Peyer's patch (tissue), 4 donors: ENCODE measurements at regions not wholly inside any gene's neighbourhood (a gene's known extent, or its start where the extent isn't known, plus 50 kb on each side); places are given as distances from the start of the nearest gene placed in this dataset.

ENCODE experiments used
- DNase-seq, 3 donors: peaks; one replicate each; pipeline ENCODE4 v3.0.0-alpha.2; 2017 to 2019
- H3K27ac ChIP-seq, 4 donors: fragments of 200-600 bp; sonication (generic); one replicate each; pipeline ENCODE4 v1.5.1; 2016 to 2019
- H3K27me3 ChIP-seq, 2 donors: fragments of 200-600 bp; sonication (generic); one replicate each; pipeline ENCODE4 v1.5.1; 2019
- H3K36me3 ChIP-seq, 3 donors: fragments of 200-600 bp; sonication (generic); one replicate each; pipeline ENCODE4 v1.5.1; 2016 to 2019
- H3K4me1 ChIP-seq, 4 donors: fragments of 200-600 bp; sonication (generic); one replicate each; pipeline ENCODE4 v1.5.1; 2016 to 2019
- H3K4me3 ChIP-seq, 4 donors: fragments of 200-600 bp; sonication (generic); 1 replicate in 3 of 4; 2 replicates in 1 of 4; pipeline ENCODE4 v1.5.1; 2016 to 2019; ENCODE audit warnings: mild to moderate bottlenecking in 1 of 4
- H3K9me3 ChIP-seq, 4 donors: fragments of 200-600 bp; sonication (generic); one replicate each; pipeline ENCODE4 v1.5.1; 2016 to 2019; ENCODE audit warnings: mild to moderate bottlenecking in 1 of 4
- CTCF ChIP-seq, 6 experiments: fragments of 450-650 bp in 4 of 6; fragments of 200-600 bp in 2 of 6; sonication (generic) in 1 of 6; IDR thresholded peaks; one replicate each; pipeline ENCODE4 v1.5.1; 2017 to 2019; ENCODE audit warnings: antibody characterized with exemption in 6 of 6, mild to moderate bottlenecking in 3 of 6, moderate library complexity in 1 of 6
- POLR2A ChIP-seq, 2 donors: fragments of 450-650 bp; IDR thresholded peaks; one replicate each; pipeline ENCODE4 v1.5.1; 2017; ENCODE audit warnings: antibody characterized with exemption in 2 of 2, mild to moderate bottlenecking in 2 of 2, moderate library complexity in 2 of 2

GRCh38 chr10:90579602-90580242 is 278.1 kb downstream of the HTR7 start:
- no peak overlapping the region for H3K4me3 ChIP-seq

GRCh38 chr10:90583416-90583815 is 274.4 kb downstream of the HTR7 start:
- no peak for DNase-seq
- Histone ChIP-seq H3K27ac (no peak overlapping the region), H3K9me3 (no peaks in the 10 kb centered on the region), H3K27me3 (no peaks in the 10 kb centered on the region), H3K4me1 (no peaks in the 10 kb centered on the region), H3K4me3 (no peak overlapping the region), H3K36me3 (no peaks in the 10 kb centered on the region)
- TF ChIP-seq POLR2A (IDR thresholded peaks at IDR 0.05) (no peak), CTCF (IDR thresholded peaks at IDR 0.05) (no peak)

More at GRCh38 chr10:90579602-90580242, 278.1 kb downstream of the HTR7 start:
- Histone ChIP-seq H3K4me1 (no peaks in the 10 kb centered on the region), H3K27ac (no peak overlapping the region), H3K9me3 (no peaks in the 10 kb centered on the region), H3K36me3 (no peaks in the 10 kb centered on the region), H3K27me3 (no peaks in the 10 kb centered on the region)
- no peak for DNase-seq
- TF ChIP-seq POLR2A (IDR thresholded peaks at IDR 0.05), result no peak
- TF ChIP-seq CTCF (IDR thresholded peaks at IDR 0.05), result no peak

- H3K4me1 ChIP-seq, result no peaks in the 10 kb centered on the region
- H3K9me3 ChIP-seq, result no peaks in the 10 kb centered on the region
- no peaks in the 10 kb centered on the region for H3K36me3 ChIP-seq
- no peak for DNase-seq
- no peaks in the 10 kb centered on the region for H3K27me3 ChIP-seq
- no peak for TF ChIP-seq POLR2A (IDR thresholded peaks at IDR 0.05)
- TF ChIP-seq CTCF (IDR thresholded peaks at IDR 0.05), result no peak
- no peak overlapping the region for H3K4me3 ChIP-seq
- no peak overlapping the region for H3K27ac ChIP-seq
Measured at GRCh38 chr10:90587081-90587491, 270.8 kb downstream of the HTR7 start.

GRCh38 chr10:90587561-90587960 is 270.3 kb downstream of the HTR7 start:
- Histone ChIP-seq H3K27me3 (no peaks in the 10 kb centered on the region), H3K4me1 (no peaks in the 10 kb centered on the region), H3K4me3 (no peak overlapping the region), H3K9me3 (no peaks in the 10 kb centered on the region), H3K36me3 (no peaks in the 10 kb centered on the region), H3K27ac (no peak overlapping the region)
- no peak for TF ChIP-seq CTCF (IDR thresholded peaks at IDR 0.05)
- TF ChIP-seq POLR2A (IDR thresholded peaks at IDR 0.05), result no peak
- DNase-seq, result no peak

- TF ChIP-seq CTCF (IDR thresholded peaks at IDR 0.05) (no peak), POLR2A (IDR thresholded peaks at IDR 0.05) (no peak)
- no peak for DNase-seq
- Histone ChIP-seq H3K36me3 (no peaks in the 10 kb centered on the region), H3K27ac (no peak overlapping the region), H3K27me3 (no peaks in the 10 kb centered on the region), H3K4me3 (no peak overlapping the region), H3K4me1 (no peaks in the 10 kb centered on the region), H3K9me3 (no peaks in the 10 kb centered on the region)
Measured at GRCh38 chr10:90588222-90588621, 269.6 kb downstream of the HTR7 start.

GRCh38 chr10:90589825-90590224 is 268.0 kb downstream of the HTR7 start:
- Histone ChIP-seq H3K36me3 (no peaks in the 10 kb centered on the region), H3K9me3 (no peaks in the 10 kb centered on the region), H3K27ac (no peak overlapping the region), H3K4me1 (no peaks in the 10 kb centered on the region), H3K4me3 (no peak overlapping the region), H3K27me3 (no peaks in the 10 kb centered on the region)
- TF ChIP-seq CTCF (IDR thresholded peaks at IDR 0.05) (no peak), POLR2A (IDR thresholded peaks at IDR 0.05) (no peak)
- no peak for DNase-seq
